Kidney (tissue), 13 donors: ENCODE measurements at regions not wholly inside any gene's neighbourhood (a gene's known extent, or its start where the extent isn't known, plus 50 kb on each side); places are given as distances from the start of the nearest gene placed in this dataset.

Experiments
- DNase-seq, 5 donors: peaks; one replicate each; pipeline ENCODE4 v3.0.0-alpha.2; 2013 to 2020
- FAIRE-seq: peaks from 2 replicates; lab custom pipeline; 2012; peaks lifted over from hg19 to GRCh38; lab: Jason Lieb, UNC
- H3K27ac ChIP-seq, 2 donors: one replicate each; pipeline ENCODE4 v1.7.0; 2013; ENCODE audit warnings: low read depth in 2 of 2, low read length in 2 of 2, inconsistent platforms in 1 of 2
- H3K27me3 ChIP-seq: one replicate; pipeline ENCODE4 v1.7.1; 2013; ENCODE audit warnings: low read length, inconsistent platforms; ENCODE audit not compliant: control insufficient read depth, insufficient read depth
- H3K36me3 ChIP-seq, 3 donors: one replicate each; pipeline versions ENCODE4 v1.7.0 to v1.7.1; 2013; ENCODE audit warnings: low read length in 3 of 3, control low read depth in 1 of 3, inconsistent platforms in 1 of 3; ENCODE audit not compliant: insufficient read depth in 3 of 3, control insufficient read depth in 2 of 3
- H3K4me1 ChIP-seq, 3 donors: one replicate each; pipeline versions ENCODE4 v1.7.0 to v1.7.1; 2013; ENCODE audit warnings: low read length in 3 of 3, inconsistent platforms in 1 of 3, low read depth in 1 of 3; ENCODE audit not compliant: control insufficient read depth in 2 of 3, insufficient read depth in 2 of 3
- H3K4me3 ChIP-seq, 3 donors: one replicate each; pipeline versions ENCODE4 v1.7.0 to v1.8.1; 2013; ENCODE audit warnings: low read length in 3 of 3, control low read depth in 1 of 3, inconsistent platforms in 1 of 3
- H3K9ac ChIP-seq, 3 donors: one replicate each; pipeline versions ENCODE4 v1.7.0 to v1.7.1; 2013; ENCODE audit warnings: low read length in 3 of 3, control low read depth in 1 of 3, inconsistent platforms in 1 of 3
- H3K9me3 ChIP-seq, 3 donors: one replicate each; pipeline versions ENCODE4 v1.7.0 to v1.7.1; 2013; ENCODE audit warnings: low read length in 3 of 3, control low read depth in 1 of 3, inconsistent platforms in 1 of 3; ENCODE audit not compliant: control insufficient read depth in 2 of 3, insufficient read depth in 1 of 3
- CTCF ChIP-seq: IDR thresholded peaks from 3 replicates; pipeline ENCODE4 v1.5.1; 2012; ENCODE audit warnings: mild to moderate bottlenecking, moderate library complexity, borderline replicate concordance; ENCODE audit not compliant: insufficient read depth; ENCODE audit errors: extremely low read depth
- intact Hi-C: fragments of 100-400 bp; cut with DNase I; formaldehyde crosslinking; loops from one replicate; pipeline ENCODE4 v1.11.1; 2022
- donor health status: control.
- donor health status: control.
- donor health status: control.
- donor health status: control.
- donor health status: control.
- donor health status: DM: yes; HTN: yes; CAD: no.
- donor health status: Normal renal cell carcinoma (clear cell type).

- no peaks in the 10 kb centered on the region for H3K9me3 ChIP-seq
- no peaks in the 10 kb centered on the region for H3K36me3 ChIP-seq
- no peak for FAIRE-seq
- DNase-seq, result no peak
- H3K4me1 ChIP-seq, result no peaks in the 10 kb centered on the region
- intact Hi-C loops, result no loop called here
- no peaks in the 10 kb centered on the region for H3K27me3 ChIP-seq
- H3K27ac ChIP-seq, result no peak overlapping the region
- H3K9ac ChIP-seq, result no peak overlapping the region
- H3K4me3 ChIP-seq, result no peak overlapping the region
- TF ChIP-seq CTCF, result no peak
Observed at GRCh38 chr22:48179571-48180546, 1417.4 kb downstream of the TBC1D22A start.

- DNase-seq (no peak), FAIRE-seq (no peak)
- no peak overlapping the region for H3K4me3 ChIP-seq
- TF ChIP-seq CTCF, result no peak
- no peaks in the 10 kb centered on the region for H3K27me3 ChIP-seq
- H3K4me1 ChIP-seq, result no peaks in the 10 kb centered on the region
- no peak overlapping the region for H3K9ac ChIP-seq
- intact Hi-C loops, result no loop called here
- H3K27ac ChIP-seq, result no peak overlapping the region
- no peaks in the 10 kb centered on the region for H3K36me3 ChIP-seq
- no peaks in the 10 kb centered on the region for H3K9me3 ChIP-seq
Observed at GRCh38 chr22:48178536-48178935, 1416.1 kb downstream of the TBC1D22A start.

- intact Hi-C loops, result no loop called here
Observed at GRCh38 chr22:48177631-48178030, 1415.2 kb downstream of the TBC1D22A start.

More at GRCh38 chr22:48177631-48178030, 1415.2 kb downstream of the TBC1D22A start:
- FAIRE-seq (no peak), DNase-seq (no peak)
- Histone ChIP-seq H3K27me3 (no peaks in the 10 kb centered on the region), H3K9ac (no peak overlapping the region), H3K36me3 (no peaks in the 10 kb centered on the region), H3K9me3 (no peaks in the 10 kb centered on the region), H3K4me1 (no peaks in the 10 kb centered on the region), H3K4me3 (no peak overlapping the region), H3K27ac (no peak overlapping the region)
- TF ChIP-seq CTCF, result no peak
